Middle frontal gyrus (tissue), 1 donor: ENCODE measurements at regions not wholly inside any gene's neighbourhood (a gene's known extent, or its start where the extent isn't known, plus 50 kb on each side); places are given as distances from the start of the nearest gene placed in this dataset.

Source experiments
- DNase-seq: peaks from one replicate; pipeline ENCODE4 v3.0.0-alpha.2; 2015; ENCODE audit warnings: low spot score; ENCODE audit errors: extremely low spot score

DNA sequence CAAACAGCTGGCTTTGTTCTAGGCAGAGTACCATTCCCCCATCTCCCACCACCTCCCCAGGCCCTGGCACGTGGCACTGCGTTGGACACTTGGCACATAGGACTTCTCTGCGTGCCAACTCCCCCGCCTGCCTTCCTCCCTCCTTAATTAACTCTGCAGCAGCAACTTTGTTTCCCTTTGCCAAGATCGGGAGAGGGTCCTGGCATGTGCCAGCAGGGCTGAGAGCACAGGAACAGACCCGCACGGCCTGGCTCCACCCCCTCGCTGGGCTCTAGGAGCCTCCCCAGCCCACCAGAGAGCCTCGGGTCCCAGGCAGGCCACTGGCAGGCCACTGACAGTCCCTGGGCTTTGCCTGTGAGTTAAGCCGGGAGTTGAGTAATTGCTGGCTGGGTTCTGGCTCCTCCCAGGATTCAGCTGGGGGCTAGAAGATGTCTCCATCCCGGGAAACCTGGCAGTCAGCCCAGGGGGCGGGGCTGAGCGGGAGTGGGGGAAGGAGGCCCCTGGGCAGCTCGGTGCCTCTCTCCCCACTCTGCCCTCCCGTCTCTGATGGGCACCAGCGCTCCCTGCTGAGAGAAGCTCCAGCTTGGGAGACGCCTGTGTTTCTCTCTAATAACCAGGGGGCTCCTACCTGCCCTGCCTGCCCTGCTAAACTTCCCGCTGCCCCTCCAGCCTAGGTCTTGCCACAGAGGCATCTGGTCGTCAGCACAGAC, 224.0 kb upstream of the TNRC6C start:
- DNase-seq: peak; percentile 49

DNA sequence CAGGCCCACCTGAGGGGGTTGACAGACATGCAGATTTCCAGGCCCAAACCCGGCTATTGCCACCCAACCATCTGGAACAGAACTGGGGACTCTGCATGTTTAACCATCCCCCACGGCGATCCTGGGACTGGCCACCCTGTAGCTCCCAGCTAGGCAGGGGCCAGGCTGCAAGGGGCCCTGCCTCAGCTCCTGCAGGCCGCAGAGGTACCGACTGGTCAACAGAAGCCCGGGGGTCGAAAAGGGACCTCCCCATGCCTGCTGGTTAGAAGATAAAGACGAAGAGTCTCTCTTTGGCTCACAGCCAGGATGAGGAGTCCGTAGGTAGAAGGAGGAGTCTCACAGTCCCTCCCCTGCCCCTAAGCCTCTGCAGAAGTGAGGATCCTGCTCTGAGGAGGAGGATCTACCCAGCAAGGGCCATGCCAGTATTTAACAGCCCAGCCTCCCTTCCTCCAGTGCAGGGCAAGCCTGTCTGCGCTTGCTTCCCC, 223.4 kb upstream of the TNRC6C start:
- no peak for DNase-seq

DNA sequence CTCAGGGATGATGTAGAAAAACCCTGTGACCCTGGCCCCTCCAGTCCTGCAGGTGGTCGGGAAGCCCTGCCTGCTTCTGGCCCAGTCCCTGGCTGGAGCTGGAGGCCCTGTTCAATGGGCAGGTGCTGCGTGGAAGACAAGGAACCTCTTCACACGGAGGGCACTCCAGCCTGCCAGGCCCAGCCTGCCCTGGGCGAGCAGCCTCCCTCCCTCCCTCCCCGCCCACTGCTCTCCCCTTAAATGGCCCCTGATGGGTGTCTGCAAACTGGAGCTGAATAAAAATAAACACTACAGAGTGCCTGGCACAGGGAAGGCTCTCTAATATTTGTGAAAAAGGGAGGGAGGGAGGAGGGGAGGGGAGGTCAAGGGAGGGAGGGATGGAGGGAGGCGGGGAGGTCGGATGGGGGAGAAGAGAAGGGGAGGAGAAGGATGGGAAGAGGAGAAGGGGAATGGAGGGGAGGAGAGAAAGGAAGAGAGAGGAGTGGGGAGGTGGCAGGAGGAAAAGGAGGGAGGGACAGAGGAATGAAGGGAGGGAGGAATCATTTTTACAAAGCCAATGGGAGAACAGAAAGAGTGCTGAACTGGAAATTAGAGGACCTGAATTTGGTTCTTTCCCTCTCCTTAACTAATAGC, 222.8 kb upstream of the TNRC6C start:
- no peak for DNase-seq

DNA sequence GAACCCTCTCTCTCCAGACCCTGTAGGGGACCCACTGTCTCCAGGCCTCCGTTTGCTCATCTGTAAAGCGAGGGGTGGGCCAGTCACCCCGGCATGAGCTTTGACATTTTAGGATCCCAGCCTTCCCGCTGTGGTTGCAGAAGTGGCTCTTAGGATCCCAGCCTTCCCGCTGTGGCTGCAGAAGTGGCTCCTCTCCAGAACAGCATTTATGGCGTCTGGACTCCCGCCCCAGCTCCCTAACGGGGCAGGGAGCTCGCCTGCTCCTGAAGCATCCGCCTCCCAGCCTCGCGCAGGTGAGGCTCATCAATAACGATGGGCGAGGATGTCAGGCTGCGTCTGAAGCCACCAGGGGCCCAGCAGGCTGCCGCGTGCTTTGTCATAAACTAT, 222.3 kb upstream of the TNRC6C start:
- no peak for DNase-seq

DNA sequence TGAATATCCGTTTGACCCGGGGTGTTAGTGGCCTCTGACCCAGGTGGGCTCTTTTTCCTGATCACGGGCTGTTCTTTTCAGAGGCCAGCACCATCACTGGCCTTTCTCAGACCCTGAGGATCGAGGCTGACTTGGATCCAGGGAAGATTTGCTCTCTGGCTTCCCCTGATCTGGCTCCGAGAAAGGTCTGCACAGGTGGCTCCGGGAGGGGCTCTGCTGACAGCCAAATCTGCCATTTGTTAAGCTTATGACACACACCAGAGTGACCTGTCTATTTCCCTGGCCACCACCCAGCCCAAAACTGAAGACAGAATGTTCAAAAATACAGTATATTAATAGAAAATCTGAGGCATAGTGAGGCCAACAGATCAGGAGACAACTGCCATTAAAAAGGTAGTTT, 221.8 kb upstream of the TNRC6C start:
- no peak for DNase-seq

DNA sequence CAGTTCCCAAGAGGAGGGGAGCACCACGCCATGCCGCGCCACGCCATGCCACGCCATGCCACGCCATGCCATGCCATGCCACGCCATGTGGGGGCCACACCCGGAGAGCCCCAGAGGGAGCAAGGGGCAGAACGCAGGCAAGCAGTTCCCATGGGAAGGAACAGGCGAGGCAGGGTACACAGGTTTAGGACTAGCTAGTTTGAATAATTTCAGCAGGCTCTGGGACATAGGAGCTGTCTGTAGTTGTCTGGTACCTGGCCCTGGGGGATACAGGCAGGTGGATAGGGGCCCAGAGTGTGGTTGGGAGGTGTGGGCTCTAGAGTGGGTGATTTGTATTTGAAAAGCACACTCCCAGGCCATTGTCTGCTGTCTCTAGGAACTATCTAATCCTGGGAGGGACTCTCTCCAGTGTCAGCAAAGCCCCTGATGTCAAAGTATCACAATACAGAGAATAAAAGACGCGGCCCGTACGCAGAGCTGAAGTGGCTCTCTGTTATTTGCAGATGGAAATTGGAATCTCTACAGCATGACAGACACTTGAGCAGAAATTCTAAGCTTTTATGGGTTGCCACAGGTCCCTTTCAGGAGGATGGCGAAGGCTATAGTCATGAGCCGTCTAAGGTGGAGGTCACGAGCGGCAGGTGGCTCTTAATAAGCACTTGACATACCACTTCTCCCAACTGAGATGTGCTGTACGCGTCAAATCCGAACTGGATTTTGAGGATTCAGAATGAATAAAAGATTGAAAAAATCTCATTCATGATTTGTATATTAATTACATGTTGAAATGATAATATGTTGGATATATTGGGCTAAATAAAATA, 220.8 kb upstream of the TNRC6C start:
- DNase-seq: no peak

DNA sequence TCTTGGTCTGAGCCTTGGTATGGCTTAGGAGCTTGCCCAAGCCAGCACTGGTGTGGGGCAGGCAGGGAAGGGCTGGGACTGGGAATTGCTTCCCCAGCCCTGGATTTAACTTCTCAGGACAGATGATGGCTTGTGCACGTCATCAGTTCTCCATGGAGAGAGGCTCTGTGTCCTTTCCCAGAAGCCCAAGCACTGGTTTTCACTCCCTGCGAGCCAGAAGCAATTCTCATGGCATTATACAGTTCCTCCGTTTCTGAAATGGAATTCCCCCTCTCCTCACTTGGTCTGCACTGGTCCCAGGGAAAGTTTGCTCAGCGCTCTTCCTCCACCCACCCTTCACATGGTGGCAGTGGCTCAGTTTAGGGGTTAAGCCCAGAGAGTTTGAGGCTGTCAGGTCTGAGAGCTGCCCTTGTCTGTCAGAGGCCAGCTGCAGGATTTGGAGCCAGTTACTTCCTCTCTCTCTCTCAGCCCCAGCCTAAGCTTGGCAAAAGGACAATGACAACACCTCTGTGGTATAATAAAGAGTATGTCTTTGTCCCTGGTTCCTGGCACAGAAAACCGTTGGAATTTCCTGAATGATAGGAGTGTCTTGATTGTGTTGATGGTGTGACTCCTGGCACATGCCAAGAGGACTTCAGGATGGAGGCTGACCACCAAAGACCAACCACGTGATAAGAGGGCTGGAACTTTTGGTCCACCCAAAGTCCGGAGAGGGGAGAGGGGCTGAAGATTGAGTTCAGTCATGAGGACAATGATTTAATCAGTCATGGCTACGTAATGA, 219.6 kb upstream of the TNRC6C start:
- no peak for DNase-seq

DNA sequence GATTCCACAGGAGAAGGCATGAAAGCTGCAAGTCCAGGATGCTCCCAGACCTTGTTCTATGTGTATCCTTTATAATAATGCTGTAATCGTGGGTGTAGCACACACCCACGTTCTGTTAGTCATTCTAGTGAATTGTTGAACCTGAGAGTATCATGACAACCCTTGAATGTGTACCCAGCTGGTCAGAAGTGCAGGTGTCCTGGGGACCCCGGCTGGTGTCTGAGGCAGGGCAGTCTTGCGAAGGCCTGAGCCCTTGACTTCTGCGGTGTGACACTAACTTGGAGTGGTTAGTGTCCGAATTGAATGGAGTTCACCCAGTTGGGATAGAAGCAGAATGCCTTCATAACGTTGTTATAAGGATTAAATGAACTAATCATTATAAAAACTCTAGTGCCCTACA, 218.0 kb upstream of the TNRC6C start:
- DNase-seq: no peak

DNA sequence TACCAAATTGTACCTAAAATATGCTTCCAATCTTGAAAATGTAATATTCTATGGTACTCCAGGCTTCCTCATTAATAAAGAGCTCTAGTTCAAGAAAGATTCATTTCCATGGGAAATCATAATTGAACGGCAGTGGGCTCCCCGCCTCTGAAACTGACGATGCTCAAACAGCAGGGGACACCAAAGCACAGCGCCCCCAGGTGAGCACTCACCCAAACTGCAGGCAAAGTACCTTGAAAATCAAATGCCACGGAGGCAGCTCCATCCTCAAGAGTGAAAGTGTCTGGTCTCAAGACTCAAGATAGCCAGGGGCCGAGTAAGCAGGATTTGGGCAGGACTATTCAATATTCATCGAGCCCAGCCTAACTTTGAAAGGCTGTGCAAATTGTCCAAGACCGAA, 217.4 kb upstream of the TNRC6C start:
- no peak for DNase-seq

DNA sequence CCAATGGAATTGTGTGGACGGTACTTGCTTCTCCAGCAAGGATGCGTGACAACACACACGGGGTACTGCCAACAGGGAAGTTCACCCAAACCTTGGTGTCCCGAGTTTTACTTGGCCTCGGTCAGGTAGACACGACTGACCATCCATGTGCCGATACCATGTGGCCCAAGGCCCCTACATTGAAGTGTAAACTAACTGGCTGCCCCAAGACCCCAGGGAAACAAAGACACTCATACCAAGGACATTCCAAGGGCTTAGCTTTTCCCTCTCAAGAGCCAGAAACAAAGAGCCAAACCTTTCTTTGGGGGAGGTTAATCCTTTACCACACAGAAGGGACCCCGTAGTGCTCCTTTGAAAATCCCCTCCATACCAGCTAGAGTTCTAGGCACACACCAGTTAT, 215.9 kb upstream of the TNRC6C start:
- DNase-seq: no peak

DNA sequence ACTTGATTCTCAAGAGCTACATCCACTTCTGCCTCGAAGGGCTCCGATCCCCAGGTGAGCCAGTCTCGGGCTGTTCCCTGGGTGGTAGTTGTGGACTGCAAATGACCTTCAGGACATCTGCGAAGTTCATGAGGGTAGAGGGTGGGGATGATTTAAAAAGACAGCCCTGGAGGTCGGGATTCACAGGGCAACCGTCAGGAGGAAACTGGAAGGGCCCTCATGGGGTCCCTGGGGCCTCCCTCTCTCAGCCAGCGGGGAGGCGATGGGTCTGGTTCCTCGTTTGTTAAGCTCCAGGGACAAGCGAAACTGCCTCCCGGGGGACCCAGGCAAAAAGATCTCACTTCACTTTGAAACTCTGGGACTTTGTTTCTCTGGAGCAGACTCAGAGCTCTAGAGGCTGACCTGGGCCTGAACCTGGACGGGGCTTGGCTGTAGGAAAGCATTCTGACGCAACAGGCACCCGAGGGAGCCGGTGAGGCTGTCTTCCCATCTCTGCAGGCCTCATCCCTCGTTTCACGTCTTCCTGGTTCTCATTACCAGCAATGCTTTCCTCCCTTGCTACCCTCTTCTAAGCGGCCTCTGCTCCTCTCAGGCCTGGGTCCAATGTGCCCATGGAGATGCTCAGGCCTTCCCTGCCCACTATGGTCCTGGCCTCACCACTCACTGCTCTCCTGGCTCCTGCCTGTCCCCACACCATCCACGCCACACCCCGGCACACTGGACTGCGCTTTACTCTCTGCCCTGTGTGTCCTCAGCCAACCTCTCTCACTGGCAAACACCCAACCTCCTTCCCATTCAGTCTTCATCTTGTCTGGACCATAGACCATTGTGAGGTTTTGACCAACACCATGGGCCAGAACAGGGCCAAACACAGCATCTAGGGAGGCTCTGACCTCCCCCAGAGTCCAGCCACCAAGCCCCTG, 214.2 kb upstream of the TNRC6C start:
- no peak for DNase-seq

DNA sequence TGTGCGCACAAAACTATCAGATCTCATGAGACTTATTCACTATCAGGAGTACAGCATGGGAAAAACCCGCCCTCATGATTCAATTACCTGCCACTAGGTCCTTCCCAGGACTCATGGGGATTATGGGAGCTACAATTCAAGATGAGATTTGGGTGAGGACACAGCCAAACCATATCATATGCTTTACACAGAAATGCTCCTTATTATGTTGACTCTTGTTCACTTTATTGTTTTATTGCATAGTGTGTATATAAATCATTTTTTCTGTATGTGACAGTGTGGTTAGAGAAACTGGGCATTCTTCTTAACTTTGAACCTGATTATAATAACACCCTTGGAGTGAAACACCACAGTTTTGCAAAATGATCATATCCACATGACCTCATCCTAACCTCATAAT, 212.8 kb upstream of the TNRC6C start:
- no peak for DNase-seq

DNA sequence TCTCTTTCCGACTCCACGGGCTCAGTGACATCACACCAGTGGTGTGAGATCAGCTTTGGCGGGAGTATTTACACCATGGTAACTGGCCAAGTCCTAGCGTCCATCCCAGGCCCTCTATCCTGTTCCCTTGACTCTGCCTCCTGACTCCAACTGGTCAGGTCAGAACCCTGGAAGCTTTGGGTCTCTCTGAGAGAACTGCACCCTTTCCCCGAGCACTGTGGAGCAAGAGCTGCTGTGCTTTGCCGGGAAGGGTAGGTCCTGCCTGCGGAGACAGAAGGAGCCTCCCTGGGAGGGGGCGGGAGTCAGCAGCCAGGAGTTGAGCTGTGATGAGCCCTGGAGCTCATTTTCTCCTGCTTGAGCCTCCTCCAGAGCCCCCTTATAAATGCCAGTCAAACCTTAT, 212.1 kb upstream of the TNRC6C start:
- DNase-seq: no peak

DNA sequence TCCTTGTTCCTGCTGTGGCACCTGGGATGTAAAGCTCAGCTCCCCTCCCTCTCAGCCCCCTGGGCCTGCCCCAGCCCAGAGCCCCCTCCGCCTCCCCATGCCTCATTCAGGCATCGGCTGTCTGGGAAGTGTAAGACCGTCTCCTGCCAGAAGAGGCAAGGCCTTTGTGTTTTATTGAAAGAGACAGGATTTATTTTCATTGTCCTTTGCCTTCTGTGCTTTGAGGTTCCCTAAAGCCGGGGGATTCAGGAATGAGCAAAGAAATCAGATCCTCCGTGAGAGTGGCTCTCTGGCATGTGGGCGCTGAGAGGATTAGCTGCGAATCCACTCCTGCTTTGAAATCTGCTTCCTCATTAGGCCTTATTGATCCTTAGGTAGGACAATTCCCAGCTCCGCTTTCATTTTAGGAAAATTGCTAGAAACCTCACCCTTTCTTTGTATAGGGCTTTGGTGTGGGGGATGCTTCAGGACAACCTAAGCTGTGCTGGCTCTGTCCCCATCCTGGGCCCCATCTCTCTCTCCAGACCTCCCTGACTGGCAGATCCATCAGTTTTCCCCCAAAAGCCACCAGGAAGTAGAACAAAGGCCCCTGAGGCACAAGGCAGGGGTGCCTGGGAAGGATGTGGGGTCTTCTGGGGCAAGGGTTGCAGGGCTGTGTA, 211.5 kb upstream of the TNRC6C start:
- no peak for DNase-seq

DNA sequence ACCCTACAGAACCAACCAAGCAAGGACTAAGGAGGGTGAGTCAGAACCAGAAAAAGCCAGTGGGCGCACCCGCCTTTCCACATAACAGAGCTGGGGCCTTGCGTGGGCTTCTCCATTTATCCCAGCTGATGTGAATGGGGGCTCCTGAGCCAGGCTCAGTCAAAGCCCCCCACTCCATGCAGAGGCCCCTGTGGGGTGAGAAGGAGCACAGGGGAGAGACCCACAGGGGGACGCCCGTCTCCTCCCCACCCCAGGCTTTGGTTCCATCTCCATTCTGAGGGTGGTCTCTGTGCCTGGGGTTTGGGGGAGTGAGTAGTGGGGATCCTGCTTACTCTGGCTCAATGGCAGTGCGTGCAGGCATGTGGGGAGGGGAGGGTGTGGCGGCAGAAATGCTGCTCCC, 210.1 kb upstream of the TNRC6C start:
- no peak for DNase-seq

DNA sequence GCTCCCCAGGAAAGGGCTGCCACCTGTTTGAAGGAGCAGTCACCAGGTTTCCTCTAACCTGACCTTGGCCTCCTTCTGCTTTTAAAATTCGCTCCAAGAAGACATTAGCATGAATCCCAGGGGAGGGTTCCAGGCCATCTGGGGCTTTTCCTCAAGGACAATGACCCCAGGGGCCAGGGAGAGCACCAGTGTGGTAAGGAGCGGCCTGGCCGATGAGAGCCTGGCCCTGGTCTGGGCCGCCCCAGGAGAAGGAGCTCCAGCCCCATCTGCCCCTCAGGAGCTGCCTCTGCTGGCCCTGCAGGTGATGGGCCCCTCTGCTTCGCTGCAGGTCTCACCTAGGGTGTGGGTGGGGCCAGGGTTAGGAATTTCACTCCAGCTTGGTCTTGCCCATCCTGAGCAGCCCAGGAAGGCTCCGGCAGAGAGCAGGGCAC, 209.2 kb upstream of the TNRC6C start:
- DNase-seq: no peak

DNA sequence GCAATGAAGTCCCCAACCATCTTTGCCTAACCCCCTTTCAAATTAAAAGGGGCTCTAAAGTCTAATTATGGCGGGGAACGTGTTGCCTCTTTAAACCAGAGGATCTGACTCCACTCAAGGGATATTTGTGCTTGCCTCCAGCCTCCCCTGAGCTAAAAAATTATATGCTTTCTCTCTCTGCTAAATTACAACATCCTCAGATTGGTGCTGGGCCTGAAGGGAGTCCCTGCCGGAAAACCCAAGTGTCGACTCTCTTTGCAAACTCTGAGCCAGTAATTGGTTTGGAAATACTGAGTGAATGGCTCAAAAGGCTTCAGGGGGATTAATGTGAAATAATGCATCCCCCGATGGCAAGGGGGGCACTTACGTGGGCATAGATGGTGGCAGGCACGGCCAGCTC, 208.5 kb upstream of the TNRC6C start:
- DNase-seq: no peak

DNA sequence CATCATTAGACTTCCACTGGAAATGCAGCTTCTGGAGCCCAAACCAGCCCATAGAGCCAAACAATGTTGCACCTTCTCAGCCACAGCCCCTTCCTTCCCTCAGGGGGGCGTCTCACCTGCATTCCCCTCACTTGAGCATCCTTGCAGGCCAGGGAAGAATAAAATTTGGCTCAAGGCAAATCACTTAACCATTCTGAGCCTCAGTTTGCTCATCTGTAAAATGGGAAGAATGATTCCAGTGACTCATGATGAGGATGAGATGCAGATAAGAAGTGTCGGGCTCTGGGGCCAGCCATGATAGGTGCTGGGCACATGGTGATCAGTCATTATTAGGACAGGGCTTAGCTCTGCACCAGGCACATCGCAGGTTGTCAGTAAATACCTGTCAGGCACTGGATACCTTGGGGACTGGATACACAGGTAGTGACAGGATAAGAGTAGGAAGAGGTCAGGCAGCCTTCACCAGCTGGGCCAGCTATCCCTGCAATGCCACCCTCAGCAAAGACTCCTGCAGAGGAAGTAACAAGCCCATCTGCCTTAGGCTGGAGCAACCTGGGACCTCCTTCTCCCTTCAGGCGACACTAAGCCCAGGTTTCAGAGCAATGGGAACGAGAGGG, 208.0 kb upstream of the TNRC6C start:
- DNase-seq: no peak

DNA sequence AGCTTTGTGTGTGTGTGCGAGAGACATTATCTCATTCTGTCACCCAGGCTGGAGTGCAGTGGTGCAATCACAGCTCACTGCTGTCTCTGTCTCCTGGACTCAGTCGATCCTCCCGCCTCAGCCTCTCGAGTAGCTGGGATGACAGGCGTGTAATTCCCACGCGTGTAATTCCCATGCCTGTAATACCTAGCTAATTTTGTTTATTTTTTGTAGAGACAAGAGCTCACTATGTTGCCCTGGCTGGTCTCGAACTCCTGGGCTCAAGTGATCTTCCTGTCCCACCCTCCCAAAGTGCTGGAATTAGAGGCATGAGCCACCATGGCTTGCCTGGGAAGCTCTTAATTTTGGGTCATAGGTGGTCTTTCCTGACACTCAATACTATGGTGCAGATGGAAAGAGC, 205.3 kb upstream of the TNRC6C start:
- DNase-seq: no peak
